ENCODE measurements at regions not wholly inside any gene's neighbourhood (a gene's known extent, or its start where the extent isn't known, plus 50 kb on each side); places are given as distances from the start of the nearest gene placed in this dataset.

DNA sequence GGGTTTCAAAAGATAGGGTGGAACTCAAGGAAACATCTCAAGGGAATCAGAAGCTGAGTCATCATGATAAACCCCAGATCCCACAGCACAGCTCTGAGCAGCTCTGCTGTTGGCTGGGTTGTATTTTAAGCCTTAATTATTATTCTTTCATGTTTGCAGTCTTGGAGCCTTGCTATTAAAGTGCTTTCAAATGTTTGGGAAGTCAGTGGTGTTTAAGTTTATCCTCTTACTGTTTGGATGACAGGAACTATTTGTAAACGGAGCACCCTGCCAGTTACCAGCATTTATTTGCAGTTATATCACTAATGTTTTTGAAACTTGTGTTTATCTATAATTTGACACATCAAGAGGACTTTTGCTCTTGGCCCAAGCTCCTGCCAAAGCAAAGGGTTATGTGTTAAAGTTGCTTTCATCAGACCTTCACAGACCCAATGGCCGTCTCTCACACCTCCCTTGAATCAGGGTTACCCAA, 141.1 kb upstream of the SPDL1 start:
- POLR2A ChIA-PET: no interaction called here
- no peaks in the 10 kb centered on the region for H3K9me3 ChIP-seq (ENCODE audit: control insufficient read depth, insufficient read depth, low read depth, low read length)
- TF ChIP-seq, protein P1, sequence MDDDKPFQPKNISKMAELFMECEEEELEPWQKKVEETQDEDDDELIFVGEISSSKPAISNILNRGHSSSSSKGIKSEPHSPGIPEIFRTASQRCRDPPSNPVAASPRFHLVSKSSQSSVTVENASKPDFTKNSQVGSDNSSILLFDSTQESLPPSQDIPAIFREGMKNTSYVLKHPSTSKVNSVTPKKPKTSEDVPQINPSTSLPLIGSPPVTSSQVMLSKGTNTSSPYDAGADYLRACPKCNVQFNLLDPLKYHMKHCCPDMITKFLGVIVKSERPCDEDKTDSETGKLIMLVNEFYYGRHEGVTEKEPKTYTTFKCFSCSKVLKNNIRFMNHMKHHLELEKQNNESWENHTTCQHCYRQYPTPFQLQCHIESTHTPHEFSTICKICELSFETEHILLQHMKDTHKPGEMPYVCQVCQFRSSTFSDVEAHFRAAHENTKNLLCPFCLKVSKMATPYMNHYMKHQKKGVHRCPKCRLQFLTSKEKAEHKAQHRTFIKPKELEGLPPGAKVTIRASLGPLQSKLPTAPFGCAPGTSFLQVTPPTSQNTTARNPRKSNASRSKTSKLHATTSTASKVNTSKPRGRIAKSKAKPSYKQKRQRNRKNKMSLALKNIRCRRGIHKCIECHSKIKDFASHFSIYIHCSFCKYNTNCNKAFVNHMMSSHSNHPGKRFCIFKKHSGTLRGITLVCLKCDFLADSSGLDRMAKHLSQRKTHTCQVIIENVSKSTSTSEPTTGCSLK (tag by site-specific recombination; IDR thresholded peaks at IDR 0.05): no peak
- TF ChIP-seq, protein P2, sequence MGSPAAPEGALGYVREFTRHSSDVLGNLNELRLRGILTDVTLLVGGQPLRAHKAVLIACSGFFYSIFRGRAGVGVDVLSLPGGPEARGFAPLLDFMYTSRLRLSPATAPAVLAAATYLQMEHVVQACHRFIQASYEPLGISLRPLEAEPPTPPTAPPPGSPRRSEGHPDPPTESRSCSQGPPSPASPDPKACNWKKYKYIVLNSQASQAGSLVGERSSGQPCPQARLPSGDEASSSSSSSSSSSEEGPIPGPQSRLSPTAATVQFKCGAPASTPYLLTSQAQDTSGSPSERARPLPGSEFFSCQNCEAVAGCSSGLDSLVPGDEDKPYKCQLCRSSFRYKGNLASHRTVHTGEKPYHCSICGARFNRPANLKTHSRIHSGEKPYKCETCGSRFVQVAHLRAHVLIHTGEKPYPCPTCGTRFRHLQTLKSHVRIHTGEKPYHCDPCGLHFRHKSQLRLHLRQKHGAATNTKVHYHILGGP (tag by site-specific recombination; IDR thresholded peaks at IDR 0.05): no peak
- TF ChIP-seq ZNF416 (tag by site-specific recombination; IDR thresholded peaks at IDR 0.05) (no peak), ZNF514 (tag by site-specific recombination; IDR thresholded peaks at IDR 0.05) (no peak), INSM2 (tag by site-specific recombination; IDR thresholded peaks at IDR 0.05) (no peak), ZNF133 (tag by site-specific recombination; IDR thresholded peaks at IDR 0.05) (no peak), ZNF473 (tag by site-specific recombination; IDR thresholded peaks at IDR 0.05) (no peak), ZFHX2 (tag by site-specific recombination; conservative IDR thresholded peaks at IDR 0.05) (no peak), GLIS2 (tag by site-specific recombination; IDR thresholded peaks at IDR 0.05) (no peak), ZSCAN23 (tag by site-specific recombination; IDR thresholded peaks at IDR 0.05) (no peak)
- no peak overlapping the region for H3K27ac ChIP-seq (ENCODE audit: extremely low read depth, low read depth, low read length)
- CTCF ChIA-PET: interaction anchor here (0.7 to 1.2 kb wide), 2 partner anchors 209 to 1226 kb away, joined by 3 to 4 read pairs; no protein-coding TSS in a partner anchor
- H3K4me3 ChIP-seq (ENCODE audit: low read depth, low read length): no peak overlapping the region
- peaks cover 8% of the 10 kb centered on the region for H3K4me1 ChIP-seq (ENCODE audit: control insufficient read depth, insufficient read depth, low read length)
- no peaks in the 10 kb centered on the region for H3K36me3 ChIP-seq (ENCODE audit: control insufficient read depth in 2 of 2, insufficient read depth in 1 of 2, low read length in 2 of 2)

DNA sequence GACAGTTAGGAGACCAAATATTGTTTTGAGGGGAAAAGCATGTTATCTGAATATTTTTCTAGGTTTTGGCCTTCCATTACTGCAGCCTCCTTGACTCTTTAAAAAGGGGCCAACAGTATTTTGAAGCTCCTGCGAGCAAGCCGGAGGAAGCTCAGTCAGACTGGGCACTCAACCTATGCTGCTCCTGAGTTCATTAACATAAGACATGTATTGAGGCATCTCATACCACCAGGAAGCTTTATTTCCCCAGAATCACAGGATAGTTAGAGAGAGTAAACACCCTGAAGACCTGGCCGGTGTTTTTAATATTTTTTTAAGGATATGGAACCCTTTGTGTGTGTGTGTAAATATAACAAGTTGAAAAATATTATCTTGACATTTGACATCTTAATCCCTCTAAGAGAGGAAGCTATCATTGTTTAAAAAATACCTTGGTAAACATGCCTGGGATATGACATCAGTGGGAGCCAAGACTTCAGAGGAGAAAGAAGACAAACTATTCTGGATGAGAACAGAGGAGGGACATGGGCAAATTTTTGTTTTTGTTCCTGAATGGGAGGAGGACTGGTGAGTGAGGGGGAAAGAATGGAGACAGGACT, 139.3 kb upstream of the SLIT3 start:
- Histone ChIP-seq H3K36me3 (ENCODE audit: control insufficient read depth in 2 of 2, insufficient read depth in 1 of 2, low read length in 2 of 2) (no peaks in the 10 kb centered on the region), H3K4me3 (ENCODE audit: low read depth, low read length) (no peak overlapping the region), H3K4me1 (ENCODE audit: control insufficient read depth, insufficient read depth, low read length) (peaks cover 8% of the 10 kb centered on the region), H3K27ac (ENCODE audit: extremely low read depth, low read depth, low read length) (no peak overlapping the region), H3K9me3 (ENCODE audit: control insufficient read depth, insufficient read depth, low read depth, low read length) (no peaks in the 10 kb centered on the region)
- CTCF ChIA-PET: interaction anchor here (1.0 to 1.2 kb wide), 2 partner anchors 138 to 169 kb away, joined by 3 read pairs; no protein-coding TSS in a partner anchor
- POLR2A ChIA-PET: interaction anchor here (1.6 kb wide), 1 partner anchor 90 kb away, joined by 4 read pairs; no protein-coding TSS in a partner anchor
- TF ChIP-seq ZNF624 (tag by site-specific recombination; IDR thresholded peaks at IDR 0.05) (no peak), ZNF157 (tag by site-specific recombination; IDR thresholded peaks at IDR 0.05) (no peak), ZSCAN16 (tag by site-specific recombination; IDR thresholded peaks at IDR 0.05) (no peak), ZNF626 (tag by site-specific recombination; IDR thresholded peaks at IDR 0.05) (no peak), ZNF324 (tag by site-specific recombination; IDR thresholded peaks at IDR 0.05) (no peak), ZNF366 (tag by site-specific recombination; conservative IDR thresholded peaks at IDR 0.05) (no peak), ZNF341 (tag by site-specific recombination; IDR thresholded peaks at IDR 0.05; ENCODE audit: low read depth) (no peak), YY1 (tag by site-specific recombination; IDR thresholded peaks at IDR 0.05) (no peak), GLIS2 (tag by site-specific recombination; IDR thresholded peaks at IDR 0.05) (no peak), ZNF169 (tag by site-specific recombination; IDR thresholded peaks at IDR 0.05) (no peak), ZNF629 (tag by site-specific recombination; IDR thresholded peaks at IDR 0.05) (no peak), ZNF354C (tag by site-specific recombination; IDR thresholded peaks at IDR 0.05; ENCODE audit: borderline replicate concordance, low read depth) (no peak), KLF16 (tag by site-specific recombination; IDR thresholded peaks at IDR 0.05) (no peak), ZFP41 (tag by site-specific recombination; IDR thresholded peaks at IDR 0.05; ENCODE audit: borderline replicate concordance) (no peak), KLF7 (tag by site-specific recombination; IDR thresholded peaks at IDR 0.05; ENCODE audit: borderline replicate concordance) (no peak)
- TF ChIP-seq, protein P3, sequence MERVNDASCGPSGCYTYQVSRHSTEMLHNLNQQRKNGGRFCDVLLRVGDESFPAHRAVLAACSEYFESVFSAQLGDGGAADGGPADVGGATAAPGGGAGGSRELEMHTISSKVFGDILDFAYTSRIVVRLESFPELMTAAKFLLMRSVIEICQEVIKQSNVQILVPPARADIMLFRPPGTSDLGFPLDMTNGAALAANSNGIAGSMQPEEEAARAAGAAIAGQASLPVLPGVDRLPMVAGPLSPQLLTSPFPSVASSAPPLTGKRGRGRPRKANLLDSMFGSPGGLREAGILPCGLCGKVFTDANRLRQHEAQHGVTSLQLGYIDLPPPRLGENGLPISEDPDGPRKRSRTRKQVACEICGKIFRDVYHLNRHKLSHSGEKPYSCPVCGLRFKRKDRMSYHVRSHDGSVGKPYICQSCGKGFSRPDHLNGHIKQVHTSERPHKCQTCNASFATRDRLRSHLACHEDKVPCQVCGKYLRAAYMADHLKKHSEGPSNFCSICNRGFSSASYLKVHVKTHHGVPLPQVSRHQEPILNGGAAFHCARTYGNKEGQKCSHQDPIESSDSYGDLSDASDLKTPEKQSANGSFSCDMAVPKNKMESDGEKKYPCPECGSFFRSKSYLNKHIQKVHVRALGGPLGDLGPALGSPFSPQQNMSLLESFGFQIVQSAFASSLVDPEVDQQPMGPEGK (tag by site-specific recombination; IDR thresholded peaks at IDR 0.05): no peak
- TF ChIP-seq, protein P4, sequence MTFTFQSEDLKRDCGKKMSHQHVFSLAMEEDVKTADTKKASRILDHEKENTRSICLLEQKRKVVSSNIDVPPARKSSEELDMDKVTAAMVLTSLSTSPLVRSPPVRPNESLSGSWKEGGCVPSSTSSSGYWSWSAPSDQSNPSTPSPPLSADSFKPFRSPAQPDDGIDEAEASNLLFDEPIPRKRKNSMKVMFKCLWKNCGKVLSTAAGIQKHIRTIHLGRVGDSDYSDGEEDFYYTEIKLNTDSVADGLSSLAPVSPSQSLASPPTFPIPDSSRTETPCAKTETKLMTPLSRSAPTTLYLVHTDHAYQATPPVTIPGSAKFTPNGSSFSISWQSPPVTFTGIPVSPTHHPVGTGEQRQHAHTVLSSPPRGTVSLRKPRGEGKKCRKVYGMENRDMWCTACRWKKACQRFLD (tag by site-specific recombination; IDR thresholded peaks at IDR 0.05): no peak

Measured in HEK293 (cell line).